ENCODE measurements at regions not wholly inside any gene's neighbourhood (a gene's known extent, or its start where the extent isn't known, plus 50 kb on each side); places are given as distances from the start of the nearest gene placed in this dataset.

DNA sequence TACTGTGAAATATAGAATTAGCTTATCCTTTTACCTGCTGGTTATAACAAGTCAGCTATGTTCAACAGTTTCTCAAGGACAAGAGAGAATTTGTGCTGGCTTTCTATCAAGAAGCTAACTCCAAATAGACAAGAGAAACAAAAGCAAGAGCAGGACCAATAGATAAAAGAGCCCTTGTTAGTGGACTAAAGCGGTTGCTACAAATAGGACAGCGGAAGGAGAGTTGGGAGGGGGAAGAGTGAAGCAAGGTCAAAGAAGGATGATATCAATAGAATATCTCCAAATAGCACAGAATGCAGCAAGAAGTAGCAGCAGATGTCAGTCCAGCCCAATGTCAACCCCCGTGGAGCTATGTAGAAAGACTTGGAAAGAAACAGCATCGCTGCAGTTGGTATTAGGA is 53.0 kb upstream of the AKT3 start:
- TF ChIP-seq, protein P1, sequence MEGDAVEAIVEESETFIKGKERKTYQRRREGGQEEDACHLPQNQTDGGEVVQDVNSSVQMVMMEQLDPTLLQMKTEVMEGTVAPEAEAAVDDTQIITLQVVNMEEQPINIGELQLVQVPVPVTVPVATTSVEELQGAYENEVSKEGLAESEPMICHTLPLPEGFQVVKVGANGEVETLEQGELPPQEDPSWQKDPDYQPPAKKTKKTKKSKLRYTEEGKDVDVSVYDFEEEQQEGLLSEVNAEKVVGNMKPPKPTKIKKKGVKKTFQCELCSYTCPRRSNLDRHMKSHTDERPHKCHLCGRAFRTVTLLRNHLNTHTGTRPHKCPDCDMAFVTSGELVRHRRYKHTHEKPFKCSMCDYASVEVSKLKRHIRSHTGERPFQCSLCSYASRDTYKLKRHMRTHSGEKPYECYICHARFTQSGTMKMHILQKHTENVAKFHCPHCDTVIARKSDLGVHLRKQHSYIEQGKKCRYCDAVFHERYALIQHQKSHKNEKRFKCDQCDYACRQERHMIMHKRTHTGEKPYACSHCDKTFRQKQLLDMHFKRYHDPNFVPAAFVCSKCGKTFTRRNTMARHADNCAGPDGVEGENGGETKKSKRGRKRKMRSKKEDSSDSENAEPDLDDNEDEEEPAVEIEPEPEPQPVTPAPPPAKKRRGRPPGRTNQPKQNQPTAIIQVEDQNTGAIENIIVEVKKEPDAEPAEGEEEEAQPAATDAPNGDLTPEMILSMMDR (IDR thresholded peaks at IDR 0.05) = no peak
- no peak for TF ChIP-seq POLR2A (IDR thresholded peaks at IDR 0.05)
